RKO (cell line): ENCODE measurements at regions not wholly inside any gene's neighbourhood (a gene's known extent, or its start where the extent isn't known, plus 50 kb on each side); places are given as distances from the start of the nearest gene placed in this dataset.

ENCODE experiments used
- DNase-seq: peaks from one replicate; pipeline ENCODE4 v3.0.0-alpha.2; 2016; ENCODE audit warnings: low spot score

- no peak for DNase-seq
Observed at GRCh38 chr6:22027040-22027725, 269.7 kb downstream of the PRL start.

GRCh38 chr6:22028403-22029090 lies 268.3 kb downstream of the PRL start:
- no peak for DNase-seq

- DNase-seq = no peak
Observed at GRCh38 chr6:22029171-22029570, 267.7 kb downstream of the PRL start.

GRCh38 chr6:22030730-22031619 lies 265.9 kb downstream of the PRL start:
- DNase-seq = no peak

- DNase-seq = no peak
Observed at GRCh38 chr6:22035690-22036089, 261.1 kb downstream of the PRL start.

- no peak for DNase-seq
Observed at GRCh38 chr6:22036275-22036674, 260.6 kb downstream of the PRL start.

GRCh38 chr6:22036699-22037098 lies 260.1 kb downstream of the PRL start:
- no peak for DNase-seq

GRCh38 chr6:22041797-22042480 lies 254.9 kb downstream of the PRL start:
- DNase-seq = no peak

- DNase-seq = no peak
Observed at GRCh38 chr6:22042706-22043105, 254.1 kb downstream of the PRL start.

GRCh38 chr6:22043284-22043962 lies 253.4 kb downstream of the PRL start:
- no peak for DNase-seq

- DNase-seq = no peak
Observed at GRCh38 chr6:22045261-22045912, 251.4 kb downstream of the PRL start.

- DNase-seq = no peak
Observed at GRCh38 chr6:22049002-22049401, 247.8 kb downstream of the PRL start.

- DNase-seq = no peak
Observed at GRCh38 chr6:22053391-22053997, 243.3 kb downstream of the PRL start.

GRCh38 chr6:22056398-22056797 lies 240.4 kb downstream of the PRL start:
- no peak for DNase-seq

- no peak for DNase-seq
Observed at GRCh38 chr6:22057962-22058361, 238.9 kb downstream of the PRL start.

GRCh38 chr6:22059126-22059525 lies 237.7 kb downstream of the PRL start:
- no peak for DNase-seq

GRCh38 chr6:22059946-22060345 lies 236.9 kb downstream of the PRL start:
- no peak for DNase-seq

- no peak for DNase-seq
Observed at GRCh38 chr6:22062807-22063408, 233.9 kb downstream of the PRL start.

GRCh38 chr6:22064558-22064957 lies 232.3 kb downstream of the PRL start:
- no peak for DNase-seq

- no peak for DNase-seq
Observed at GRCh38 chr6:22067122-22067521, 229.7 kb downstream of the PRL start.
